Keratinocyte (primary cell): ENCODE measurements at regions not wholly inside any gene's neighbourhood (a gene's known extent, or its start where the extent isn't known, plus 50 kb on each side); places are given as distances from the start of the nearest gene placed in this dataset.
"Not testable (repeated sequence)": the region's sequence is repeated elsewhere in the genome, so short reads cannot be mapped to it uniquely, and the experiment has no call there.

Source experiments
- DNase-seq: peaks from one replicate; pipeline ENCODE4 v3.0.0-alpha.2; 2011; ENCODE audit warnings: low read depth, missing footprints, low spot score
- FAIRE-seq: peaks from 2 replicates; lab custom pipeline; 2011; peaks lifted over from hg19 to GRCh38; lab: Jason Lieb, UNC
- H2AFZ ChIP-seq: 2 replicates; pipeline ENCODE4 v1.6.0; 2012; ENCODE audit warnings: low read length, control low read depth, inconsistent platforms; ENCODE audit not compliant: control insufficient read depth
- H3K27ac ChIP-seq: 2 replicates; pipeline ENCODE4 v1.5.1; 2011; ENCODE audit warnings: low read length; ENCODE audit not compliant: control insufficient read depth, insufficient read depth
- H3K27me3 ChIP-seq: 3 replicates; pipeline ENCODE4 v1.6.0; 2011; ENCODE audit warnings: low read length; ENCODE audit not compliant: control insufficient read depth, insufficient read depth; ENCODE audit errors: extremely low read depth
- H3K36me3 ChIP-seq, 2 experiments: 2 replicates in 1 of 2; 3 replicates in 1 of 2; pipeline ENCODE4 v1.5.1; 2011; ENCODE audit warnings: low read length in 2 of 2, mild to moderate bottlenecking in 1 of 2; ENCODE audit not compliant: control insufficient read depth in 2 of 2, insufficient read depth in 2 of 2; ENCODE audit errors: extremely low read depth in 1 of 2
- H3K4me1 ChIP-seq: 3 replicates; pipeline ENCODE4 v1.5.1; 2011; ENCODE audit warnings: low read length; ENCODE audit not compliant: control insufficient read depth, insufficient read depth; ENCODE audit errors: extremely low read depth
- H3K4me2 ChIP-seq: 3 replicates; pipeline ENCODE4 v1.6.0; 2011; ENCODE audit warnings: low read depth, low read length; ENCODE audit not compliant: control insufficient read depth, insufficient read depth; ENCODE audit errors: extremely low read depth
- H3K4me3 ChIP-seq, 3 experiments: fragments of 200-600 bp in 1 of 3; sonication (generic) in 1 of 3; 2 replicates in 2 of 3; 3 replicates in 1 of 3; pipeline ENCODE4 v1.5.1; 2011 to 2016; ENCODE audit warnings: low read length in 3 of 3, mild to moderate bottlenecking in 3 of 3, control low read depth in 2 of 3, inconsistent platforms in 1 of 3, low read depth in 1 of 3, mixed read lengths in 1 of 3, mixed run types in 1 of 3, moderate library complexity in 1 of 3; ENCODE audit not compliant: control insufficient read depth in 2 of 3, insufficient read depth in 2 of 3; ENCODE audit errors: extremely low read depth in 1 of 3
- H3K79me2 ChIP-seq: 2 replicates; pipeline ENCODE4 v1.6.0; 2012; ENCODE audit warnings: low read length; ENCODE audit not compliant: control insufficient read depth, insufficient read depth
- H3K9ac ChIP-seq: 3 replicates; pipeline ENCODE4 v1.6.0; 2011; ENCODE audit warnings: low read length; ENCODE audit not compliant: control insufficient read depth, insufficient read depth; ENCODE audit errors: extremely low read depth
- H3K9me1 ChIP-seq: 3 replicates; pipeline ENCODE4 v1.6.0; 2011; ENCODE audit warnings: low read length; ENCODE audit not compliant: control insufficient read depth, insufficient read depth; ENCODE audit errors: extremely low read depth
- H3K9me3 ChIP-seq: 2 replicates; pipeline ENCODE4 v1.5.1; 2012; ENCODE audit warnings: low read depth, low read length; ENCODE audit not compliant: control insufficient read depth
- H4K20me1 ChIP-seq: 3 replicates; pipeline ENCODE4 v1.6.0; 2011; ENCODE audit warnings: low read length; ENCODE audit not compliant: control insufficient read depth, insufficient read depth; ENCODE audit errors: extremely low read depth
- CTCF ChIP-seq, 3 experiments: IDR thresholded peaks in 1 of 3; conservative IDR thresholded peaks in 1 of 3; optimal IDR thresholded peaks in 1 of 3; 2 replicates in 2 of 3; 3 replicates in 1 of 3; pipeline versions ENCODE3 to v1.5.1; 2011; ENCODE audit warnings: low read length in 3 of 3, mild to moderate bottlenecking in 3 of 3, moderate library complexity in 2 of 3, control low read depth in 1 of 3, inconsistent platforms in 1 of 3; ENCODE audit not compliant: insufficient read depth in 2 of 3; ENCODE audit errors: extremely low read depth in 1 of 3
- EZH2 ChIP-seq: IDR thresholded peaks from one replicate; pipeline ENCODE4 v1.6.1; 2012; ENCODE audit warnings: inconsistent platforms, mild to moderate bottlenecking, low read length, moderate library complexity
- dilution Hi-C: fragments of 300-500 bp; cut with MboI; formaldehyde crosslinking; loops from one replicate; pipeline ENCODE4 v1.7.0; 2020; ENCODE audit warnings: low sequenced_read_pairs; ENCODE audit not compliant: extremely low pct_ligation_motif_present

GRCh38 chr6:100050550-100050949 is 56.5 kb upstream of the MCHR2 start:
- TF ChIP-seq EZH2 (no peak), CTCF (optimal IDR thresholded peaks at IDR 0.05 in 1 of 3, IDR thresholded peaks at IDR 0.05 in 1 of 3, conservative IDR thresholded peaks at IDR 0.05 in 1 of 3; ENCODE audit: extremely low read depth in 1 of 3, insufficient read depth in 2 of 3, low read length in 3 of 3) (no peak)

GRCh38 chr6:100043961-100044360 is 49.9 kb upstream of the MCHR2 start:
- FAIRE-seq = not testable (repeated sequence)

More at GRCh38 chr6:100050550-100050949, 56.5 kb upstream of the MCHR2 start:
- Histone ChIP-seq H3K36me3 (no peaks in the 10 kb centered on the region), H3K4me2 (no peak overlapping the region), H2AFZ (no peak overlapping the region), H3K27ac (no peak overlapping the region), H3K9me3 (no peaks in the 10 kb centered on the region), H3K79me2 (no peaks in the 10 kb centered on the region), H3K9ac (no peak overlapping the region), H3K27me3 (no peaks in the 10 kb centered on the region), H3K4me1 (no peaks in the 10 kb centered on the region), H3K4me3 (no peak overlapping the region), H4K20me1 (no peaks in the 10 kb centered on the region), H3K9me1 (no peaks in the 10 kb centered on the region)
- FAIRE-seq (no peak), DNase-seq (no peak)
- dilution Hi-C loops = no loop called here

More at GRCh38 chr6:100043961-100044360, 49.9 kb upstream of the MCHR2 start:
- H3K4me2 ChIP-seq, DNase-seq, H3K27ac ChIP-seq, H4K20me1 ChIP-seq, H3K9ac ChIP-seq, H3K79me2 ChIP-seq, H3K9me3 ChIP-seq, H3K4me1 ChIP-seq, H3K27me3 ChIP-seq, H3K4me3 ChIP-seq, H3K9me1 ChIP-seq, H3K36me3 ChIP-seq, dilution Hi-C loops, H2AFZ ChIP-seq: not testable (repeated sequence)
